GM13976 (cell line): ENCODE measurements at regions not wholly inside any gene's neighbourhood (a gene's known extent, or its start where the extent isn't known, plus 50 kb on each side); places are given as distances from the start of the nearest gene placed in this dataset.

Experiments
- DNase-seq: peaks from one replicate; pipeline ENCODE4 v3.0.0; 2012; ENCODE audit warnings: low spot score
- CTCF ChIP-seq: IDR thresholded peaks from 2 replicates; pipeline ENCODE4 v1.5.1; 2012; ENCODE audit warnings: borderline replicate concordance, mild to moderate bottlenecking; ENCODE audit not compliant: insufficient read depth; ENCODE audit errors: extremely low read depth, missing control alignments, control extremely low read depth
- in situ Hi-C: fragments of 300-500 bp; cut with MboI; formaldehyde crosslinking; loops from one replicate; pipeline ENCODE4 v1.12.0; 2022; ENCODE audit warnings: low sequenced_read_pairs, mixed read lengths, inconsistent platforms; ENCODE audit not compliant: unreplicated experiment

- no peak for DNase-seq
- TF ChIP-seq CTCF, result no peak
- in situ Hi-C loops, result no loop called here
These were observed 270.3 kb downstream of the RWDD3 start for GRCh38 chr1:95504321-95504720.

GRCh38 chr1:95506736-95507414 lies 272.9 kb downstream of the RWDD3 start:
- in situ Hi-C loops, result no loop called here
- TF ChIP-seq CTCF, result no peak
- no peak for DNase-seq

GRCh38 chr1:95509989-95510388 lies 276.0 kb downstream of the RWDD3 start:
- no peak for DNase-seq
- in situ Hi-C loops, result no loop called here
- no peak for TF ChIP-seq CTCF

GRCh38 chr1:95512925-95513324 lies 278.9 kb downstream of the RWDD3 start:
- in situ Hi-C loops, result no loop called here
- no peak for TF ChIP-seq CTCF
- no peak for DNase-seq

GRCh38 chr1:95517506-95517905 lies 283.5 kb downstream of the RWDD3 start:
- in situ Hi-C loops, result no loop called here
- no peak for TF ChIP-seq CTCF
- no peak for DNase-seq

GRCh38 chr1:95518310-95518709 lies 284.3 kb downstream of the RWDD3 start:
- no peak for TF ChIP-seq CTCF

More at GRCh38 chr1:95518310-95518709, 284.3 kb downstream of the RWDD3 start:
- in situ Hi-C loops, result no loop called here
- DNase-seq, result no peak
